ENCODE measurements at regions not wholly inside any gene's neighbourhood (a gene's known extent, or its start where the extent isn't known, plus 50 kb on each side); places are given as distances from the start of the nearest gene placed in this dataset.

DNA sequence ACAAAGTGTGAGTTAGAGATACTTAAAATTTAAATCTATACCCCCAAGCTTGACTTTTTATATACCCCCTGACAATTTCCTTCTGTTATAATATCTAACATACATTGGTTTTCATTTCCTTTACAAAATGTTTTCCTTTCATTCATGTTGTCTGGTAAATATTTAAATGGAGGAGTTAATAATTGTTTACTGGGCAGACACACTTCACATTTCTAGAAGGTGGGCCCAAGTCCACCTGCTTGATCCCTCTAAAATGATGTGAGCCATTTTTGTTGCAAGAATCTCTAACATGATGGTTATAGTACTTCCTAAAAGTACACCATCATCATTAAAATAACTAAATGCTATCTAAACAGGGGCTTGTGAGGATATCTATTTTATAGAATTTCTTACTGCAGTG, 155.9 kb downstream of the FAM174A start:
- Mint-ChIP-seq H3K36me3 (ENCODE audit: low read depth) (no peaks in the 10 kb centered on the region), H3K9me3 (no peaks in the 10 kb centered on the region), H3K27me3 (ENCODE audit: low read depth, poor library complexity) (peaks cover 2% of the 10 kb centered on the region), H3K4me3 (no peak overlapping the region), H3K27ac (no peak overlapping the region), H3K4me1 (no peaks in the 10 kb centered on the region)
- TF ChIP-seq CTCF (IDR thresholded peaks at IDR 0.05) = no peak
- no peak for DNase-seq

GRCh38 chr5:100691548-100691947, 156.4 kb downstream of the FAM174A start:
- no peak for DNase-seq
- H3K36me3 Mint-ChIP-seq (ENCODE audit: low read depth) = no peaks in the 10 kb centered on the region

DNA sequence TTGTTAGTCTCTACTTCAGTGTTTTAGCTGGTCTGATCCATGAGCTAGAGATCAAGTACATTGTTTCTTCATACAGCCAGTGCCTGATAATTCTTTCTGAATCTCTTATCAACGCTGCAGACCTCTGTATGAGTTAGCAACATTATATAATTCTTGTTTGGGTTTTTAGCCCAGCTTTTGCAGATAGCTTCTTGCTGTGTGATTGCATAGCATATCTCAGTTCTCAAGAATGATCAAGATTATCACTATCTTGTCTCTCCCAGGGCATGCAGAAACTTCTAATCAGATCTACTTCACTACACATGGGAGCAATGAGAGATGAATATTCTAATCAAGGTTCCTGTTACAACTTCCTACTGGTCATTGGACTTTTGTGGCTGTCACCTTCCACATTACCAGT, 158.3 kb downstream of the FAM174A start:
- Mint-ChIP-seq H3K9me3 (no peaks in the 10 kb centered on the region), H3K4me3 (no peak overlapping the region), H3K27ac (no peak overlapping the region), H3K36me3 (ENCODE audit: low read depth) (no peaks in the 10 kb centered on the region), H3K27me3 (ENCODE audit: low read depth, poor library complexity) (peaks cover 3% of the 10 kb centered on the region), H3K4me1 (no peaks in the 10 kb centered on the region)
- TF ChIP-seq CTCF (IDR thresholded peaks at IDR 0.05) = no peak
- no peak for DNase-seq

More at GRCh38 chr5:100691548-100691947, 156.4 kb downstream of the FAM174A start:
- no peak overlapping the region for H3K4me3 Mint-ChIP-seq
- peaks cover 3% of the 10 kb centered on the region for H3K27me3 Mint-ChIP-seq (ENCODE audit: low read depth, poor library complexity)
- no peaks in the 10 kb centered on the region for H3K9me3 Mint-ChIP-seq
- H3K4me1 Mint-ChIP-seq = no peaks in the 10 kb centered on the region
- no peak overlapping the region for H3K27ac Mint-ChIP-seq
- TF ChIP-seq CTCF (IDR thresholded peaks at IDR 0.05) = no peak

GRCh38 chr5:100694100-100694499, 158.9 kb downstream of the FAM174A start:
- Mint-ChIP-seq H3K4me3 (no peak overlapping the region), H3K9me3 (no peaks in the 10 kb centered on the region), H3K36me3 (ENCODE audit: low read depth) (no peaks in the 10 kb centered on the region), H3K27ac (no peak overlapping the region), H3K27me3 (ENCODE audit: low read depth, poor library complexity) (peaks cover 3% of the 10 kb centered on the region), H3K4me1 (no peaks in the 10 kb centered on the region)
- no peak for DNase-seq
- no peak for TF ChIP-seq CTCF (IDR thresholded peaks at IDR 0.05)

DNA sequence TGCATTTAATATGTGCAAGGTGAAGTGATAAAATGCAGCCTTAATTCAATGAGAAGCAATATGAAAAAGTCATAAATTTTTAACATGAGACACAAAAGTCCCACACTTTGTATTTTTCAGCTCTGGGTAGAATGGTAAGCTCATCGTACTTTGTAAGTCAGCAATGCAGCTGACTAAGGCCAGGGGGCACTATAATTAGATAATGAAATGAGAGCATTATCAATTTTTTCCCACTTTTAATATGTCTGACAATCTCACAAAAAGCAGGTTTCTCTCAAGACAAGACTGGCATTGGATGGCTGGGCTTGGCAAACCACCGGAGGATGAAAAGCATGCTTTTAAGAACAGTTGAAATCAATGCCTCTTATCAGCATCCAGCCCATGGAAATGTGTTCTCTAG, 162.8 kb downstream of the FAM174A start:
- H3K4me3 Mint-ChIP-seq = no peak overlapping the region
- H3K9me3 Mint-ChIP-seq = no peaks in the 10 kb centered on the region
- H3K27me3 Mint-ChIP-seq (ENCODE audit: low read depth, poor library complexity) = peaks cover 3% of the 10 kb centered on the region
- no peaks in the 10 kb centered on the region for H3K36me3 Mint-ChIP-seq (ENCODE audit: low read depth)
- H3K4me1 Mint-ChIP-seq = no peaks in the 10 kb centered on the region
- DNase-seq = no peak
- peak; percentile 34 for TF ChIP-seq CTCF (IDR thresholded peaks at IDR 0.05)
- no peak overlapping the region for H3K27ac Mint-ChIP-seq

GRCh38 chr5:100706776-100707175, 171.6 kb downstream of the FAM174A start:
- Mint-ChIP-seq H3K9me3 (no peaks in the 10 kb centered on the region), H3K4me1 (peaks cover 4% of the 10 kb centered on the region), H3K36me3 (ENCODE audit: low read depth) (no peaks in the 10 kb centered on the region), H3K27me3 (ENCODE audit: low read depth, poor library complexity) (no peaks in the 10 kb centered on the region), H3K4me3 (no peak overlapping the region), H3K27ac (no peak overlapping the region)
- TF ChIP-seq CTCF (IDR thresholded peaks at IDR 0.05) = no peak
- DNase-seq = no peak
